Medulla oblongata (tissue), 1 donor: ENCODE measurements at regions not wholly inside any gene's neighbourhood (a gene's known extent, or its start where the extent isn't known, plus 50 kb on each side); places are given as distances from the start of the nearest gene placed in this dataset.
"Not testable (repeated sequence)": the region's sequence is repeated elsewhere in the genome, so short reads cannot be mapped to it uniquely, and the experiment has no call there.

ENCODE experiments used
- DNase-seq: peaks from one replicate; pipeline ENCODE4 v3.0.0-alpha.2; 2015; ENCODE audit errors: extremely low spot score

DNA sequence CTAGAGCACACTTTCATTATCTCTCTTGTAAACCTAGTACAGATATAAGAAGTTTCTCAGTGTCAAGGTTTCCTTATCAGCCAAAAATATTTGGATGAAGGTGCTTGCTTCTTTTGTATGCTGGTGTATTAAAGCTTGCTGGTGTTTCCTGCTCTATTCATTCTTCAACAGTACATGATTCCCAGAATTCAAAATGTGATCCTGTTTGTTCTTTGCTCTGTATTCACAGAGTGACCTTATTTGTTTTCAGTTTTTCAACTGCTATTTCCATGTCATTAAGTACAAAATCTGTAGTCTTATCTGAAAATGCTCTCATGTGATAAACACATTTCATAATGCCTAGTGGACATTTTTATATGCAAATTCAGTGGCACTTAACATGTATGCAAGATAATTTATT, 1185.8 kb downstream of the SUCLG1 start:
- no peak for DNase-seq

DNA sequence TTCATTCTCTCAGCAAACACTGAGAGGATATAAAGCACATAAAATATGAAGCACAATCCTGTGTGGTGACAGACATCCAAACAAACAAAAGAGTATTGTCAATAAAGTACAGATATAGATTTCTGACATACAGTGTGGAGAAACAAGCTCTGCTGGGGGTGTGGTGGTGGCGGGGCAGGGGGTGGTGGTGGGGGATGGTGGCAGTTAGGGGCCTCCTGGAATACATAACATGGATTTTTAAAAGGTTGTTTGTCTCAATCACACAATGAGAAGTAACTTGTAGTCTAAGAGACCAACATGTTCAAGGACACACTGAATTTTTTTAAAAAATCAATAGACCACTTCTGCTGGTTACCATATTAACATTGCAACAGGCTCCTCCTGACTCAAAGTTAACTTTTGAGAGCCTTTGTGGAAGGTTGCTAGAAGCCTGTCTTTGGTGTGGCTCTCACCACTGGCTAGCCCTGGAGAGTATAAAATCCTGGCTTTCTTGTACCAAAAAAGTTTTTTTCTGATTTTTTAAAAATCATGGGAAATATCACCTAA, 1197.4 kb downstream of the SUCLG1 start:
- no peak for DNase-seq

DNA sequence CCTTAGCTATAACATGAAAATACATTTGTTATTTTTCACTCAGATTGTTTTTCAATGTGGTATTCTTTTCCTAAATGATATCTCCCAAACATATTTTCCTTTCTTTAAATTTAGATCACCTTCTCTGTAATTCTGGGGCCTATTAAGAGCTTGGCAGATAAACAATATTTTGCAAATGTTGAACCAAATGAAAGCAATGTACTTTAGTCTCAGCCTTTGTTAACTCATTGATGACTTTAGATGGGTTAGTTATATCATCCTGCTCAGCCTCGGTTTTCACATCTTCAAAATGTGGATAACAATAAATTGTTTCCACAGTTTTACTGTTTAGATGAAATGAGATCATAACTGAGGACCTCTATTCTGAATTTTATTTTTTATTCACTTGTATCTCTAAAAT, 1205.2 kb downstream of the SUCLG1 start:
- DNase-seq = no peak

DNA sequence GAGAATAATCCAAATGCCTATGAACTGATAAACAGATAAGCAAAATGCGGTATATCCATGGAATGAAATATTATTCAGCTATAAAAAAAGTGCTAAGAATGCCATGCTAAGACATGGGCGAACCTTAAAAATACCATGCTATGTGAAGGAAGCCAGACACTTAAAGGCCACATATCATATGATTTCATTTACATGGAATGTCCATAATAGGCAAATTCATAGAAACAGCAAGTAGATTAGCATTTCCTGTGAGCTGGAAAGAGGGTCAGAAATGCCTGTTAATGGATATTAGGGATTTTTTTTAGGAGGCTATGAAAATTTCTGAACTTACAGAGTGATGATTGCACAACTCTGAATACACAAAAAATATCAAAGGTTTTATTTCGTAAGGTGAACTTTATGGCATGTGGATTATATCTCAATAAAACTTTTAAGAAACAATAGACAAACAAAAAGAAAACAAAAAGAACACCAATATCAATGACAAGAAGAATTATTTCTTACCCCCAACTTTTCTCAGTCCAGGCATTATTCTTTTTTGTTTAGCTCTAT, 1207.7 kb downstream of the SUCLG1 start:
- no peak for DNase-seq

DNA sequence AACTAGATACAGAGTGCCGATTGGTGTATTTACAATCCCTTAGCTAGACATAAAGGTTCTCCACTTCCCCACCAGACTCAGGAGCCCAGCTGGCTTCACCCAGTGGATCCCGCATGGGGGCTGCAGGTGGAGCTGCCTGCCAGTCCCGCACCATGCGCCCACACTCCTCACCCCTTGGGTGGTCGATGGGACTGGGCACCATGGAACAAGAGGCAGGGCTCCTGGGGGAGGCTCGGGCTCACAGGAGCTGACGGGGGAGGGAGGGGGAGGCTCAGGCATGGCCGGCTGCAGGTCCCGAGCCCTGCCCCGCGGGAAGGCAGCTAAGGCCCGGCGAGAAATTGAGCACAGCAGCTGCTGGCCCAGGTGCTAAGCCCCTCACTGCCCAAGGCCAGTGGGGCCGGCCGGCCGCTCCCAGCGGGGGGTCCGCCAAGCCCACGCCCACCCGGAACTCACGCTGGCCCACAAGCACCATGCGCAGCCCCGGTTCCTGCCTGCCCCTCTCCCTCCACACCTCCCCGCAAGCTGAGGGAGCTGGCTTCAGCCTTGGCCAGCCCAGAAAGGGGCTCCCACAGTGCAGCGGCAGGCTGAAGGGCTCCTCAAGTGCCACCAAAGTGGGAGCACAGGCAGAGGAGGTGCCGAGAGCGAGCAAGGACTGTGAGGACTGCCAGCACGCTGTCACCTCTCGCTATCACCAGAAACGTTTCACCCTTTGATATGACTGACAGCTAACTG, 1213.1 kb downstream of the SUCLG1 start:
- not testable (repeated sequence) for DNase-seq

DNA sequence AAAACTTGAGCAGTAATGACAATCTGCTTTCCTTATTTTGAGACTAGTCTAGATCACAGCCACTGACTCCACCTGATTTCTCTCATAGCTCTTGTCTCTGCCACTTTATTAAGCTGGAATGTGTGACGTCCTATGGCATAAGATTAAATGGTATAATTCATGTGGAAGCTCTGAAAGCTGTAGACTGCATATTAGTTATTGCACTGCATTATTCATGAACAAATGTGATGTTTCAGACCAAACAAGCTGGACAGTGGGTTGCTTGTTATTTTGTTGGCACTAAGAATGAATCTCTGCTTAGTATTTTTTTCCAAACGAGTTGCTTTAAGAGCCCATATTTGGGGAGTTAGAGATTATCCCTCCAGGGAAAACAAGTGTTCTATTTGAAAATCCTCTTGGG, 1218.5 kb downstream of the SUCLG1 start:
- DNase-seq = no peak

DNA sequence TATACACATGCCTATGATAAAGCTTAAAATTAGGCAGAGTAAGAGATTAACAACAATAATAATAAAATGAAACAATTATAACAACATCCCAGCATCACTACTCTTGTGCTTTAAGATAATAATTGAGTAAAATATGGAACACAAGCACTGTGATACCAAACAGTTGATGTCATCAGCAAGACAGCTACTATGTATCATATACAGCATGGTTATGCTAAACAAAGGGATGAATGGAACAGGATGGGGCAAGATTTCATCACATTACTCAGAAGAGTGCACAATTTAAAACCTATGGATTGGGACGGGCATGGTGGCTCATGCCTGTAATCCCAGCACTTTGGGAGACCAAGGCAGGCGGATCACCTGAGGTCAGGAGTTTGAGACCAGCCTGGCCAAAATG, 1221.0 kb downstream of the SUCLG1 start:
- no peak for DNase-seq

DNA sequence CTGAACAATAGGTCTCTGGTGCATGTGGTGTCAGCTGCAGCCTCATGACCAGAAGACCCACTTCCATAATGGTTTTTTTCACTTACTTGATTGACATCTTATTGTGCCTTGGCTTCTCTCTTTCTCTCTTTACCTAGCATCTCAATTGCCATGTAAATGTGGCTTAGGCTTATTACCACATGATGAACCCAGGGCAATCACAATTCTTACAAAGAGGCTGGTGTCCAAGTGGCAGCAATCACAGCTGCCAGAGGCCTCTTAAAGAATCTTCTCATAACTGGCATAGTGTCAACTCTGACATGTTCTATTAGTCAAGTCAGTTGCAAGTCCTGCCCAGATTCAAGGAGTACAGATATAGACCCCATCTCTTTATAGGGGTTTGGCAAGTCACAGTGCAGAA, 1224.8 kb downstream of the SUCLG1 start:
- DNase-seq = no peak

DNA sequence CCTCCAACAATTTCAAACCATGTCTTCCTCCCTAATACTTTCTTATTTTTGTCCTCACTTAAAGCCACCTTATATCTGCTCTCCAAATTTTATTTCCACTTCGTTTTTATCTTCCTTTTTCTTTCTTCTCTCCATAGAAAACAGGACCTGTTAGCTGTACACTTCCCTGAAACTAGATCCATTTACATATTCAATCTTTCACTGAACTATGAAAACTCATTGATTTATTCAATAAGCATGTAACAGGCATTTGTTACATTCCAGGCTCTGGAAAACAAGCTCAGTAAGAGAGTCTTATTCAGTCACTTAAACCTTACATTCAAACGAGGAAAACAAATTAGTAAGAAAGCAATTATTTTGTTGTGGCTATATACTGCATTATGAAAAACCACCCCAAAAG, 1225.3 kb downstream of the SUCLG1 start:
- DNase-seq = no peak

DNA sequence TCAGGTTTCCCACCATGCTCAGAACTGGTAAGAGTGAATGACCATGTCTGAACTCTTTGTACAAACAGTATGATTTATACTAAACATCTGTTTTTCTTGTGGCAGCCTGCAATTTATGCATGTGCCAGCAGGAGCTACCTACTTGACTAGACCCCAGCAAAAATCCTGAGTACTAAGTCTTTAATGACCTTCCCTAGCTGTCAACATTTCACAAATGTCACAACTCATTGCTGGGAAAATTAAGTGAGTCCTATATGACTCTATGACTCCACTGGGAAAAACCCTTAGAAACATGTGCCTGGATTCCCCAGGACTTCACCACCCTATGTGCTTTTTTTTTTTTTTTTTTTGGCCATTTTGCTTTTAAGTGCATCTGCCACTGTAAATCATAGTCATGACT, 1225.8 kb downstream of the SUCLG1 start:
- DNase-seq = no peak

DNA sequence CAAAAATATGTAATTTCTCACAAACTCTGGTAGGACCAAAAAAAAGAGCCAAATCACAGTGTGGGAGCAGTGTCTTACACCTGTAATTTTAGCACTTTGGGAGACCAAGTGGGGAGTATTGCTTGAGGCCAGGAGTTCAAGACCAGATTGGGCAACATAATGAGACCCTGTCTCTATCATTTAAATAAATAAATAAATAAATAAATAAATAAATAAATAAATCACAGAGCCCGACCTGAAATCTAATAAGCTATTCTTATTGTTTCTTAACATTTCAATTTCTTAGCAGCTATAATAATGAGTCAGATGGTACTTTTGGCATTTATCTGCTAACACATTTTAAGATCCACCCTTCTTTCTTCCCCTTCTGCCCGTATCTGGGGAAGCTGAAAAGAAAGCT, 1229.6 kb downstream of the SUCLG1 start:
- no peak for DNase-seq

DNA sequence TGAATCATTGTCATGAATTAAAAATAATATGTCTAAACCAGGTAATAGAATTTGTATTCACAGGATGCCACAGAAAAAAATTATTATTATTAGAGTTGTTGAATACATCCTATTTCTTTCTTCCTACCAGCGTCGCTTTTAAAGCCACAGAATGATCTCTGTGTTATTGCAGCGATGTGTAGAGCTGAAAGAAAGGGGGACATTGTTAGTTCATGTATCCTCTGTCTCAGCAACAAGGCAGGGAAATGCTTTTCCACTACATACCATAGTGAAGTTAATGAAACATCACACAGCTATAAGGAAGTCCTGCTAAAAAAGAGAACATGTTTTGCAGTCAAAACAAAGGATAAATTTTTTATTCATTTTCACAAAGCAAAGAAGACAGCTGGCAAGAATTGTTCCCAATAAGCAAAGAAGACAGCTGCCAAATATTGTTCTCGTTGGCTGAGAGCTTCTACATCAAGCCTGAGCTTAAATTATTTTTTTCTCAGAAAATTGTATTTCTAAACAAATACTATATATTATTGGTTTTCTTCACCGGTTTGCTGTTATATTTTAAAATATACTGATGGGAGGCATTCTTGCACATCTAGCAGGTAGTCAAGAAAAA, 1234.4 kb downstream of the SUCLG1 start:
- peak; percentile 65 for DNase-seq

DNA sequence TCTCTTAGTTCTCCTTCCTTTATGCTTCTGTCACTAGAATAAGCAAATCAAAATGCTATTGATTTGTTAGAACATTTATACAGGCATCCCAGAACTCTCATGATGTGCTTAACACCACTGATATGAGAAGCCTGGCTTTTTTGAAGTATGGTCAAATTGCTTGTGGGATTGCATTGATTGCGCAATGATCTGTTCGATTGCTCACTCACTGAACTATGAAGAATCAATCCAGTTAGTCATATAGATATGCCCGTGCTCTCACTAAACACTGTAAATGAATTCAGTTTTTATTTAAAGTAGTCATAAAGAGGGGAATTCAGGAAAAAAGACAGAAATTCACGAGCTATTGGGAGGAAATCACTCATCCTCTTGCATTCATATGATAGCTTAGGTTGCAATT, 1237.8 kb downstream of the SUCLG1 start:
- DNase-seq = no peak

DNA sequence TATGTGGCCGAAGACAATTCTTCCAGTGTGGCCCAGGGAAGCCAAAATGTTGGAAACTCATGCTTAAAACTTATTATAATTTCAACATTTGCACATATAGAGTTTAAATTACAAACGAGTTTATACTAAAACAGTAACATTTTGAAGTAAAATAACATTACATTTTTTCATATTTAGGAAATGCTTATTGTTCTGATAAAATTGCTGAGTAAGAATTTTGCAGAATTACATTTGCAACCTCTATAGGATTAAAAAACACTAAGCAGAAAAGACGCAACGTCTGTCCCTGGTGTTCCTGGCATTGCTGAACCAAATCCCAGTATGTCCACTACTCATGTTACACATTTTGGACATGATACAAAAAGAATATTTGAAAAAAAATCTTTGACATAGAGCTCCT, 1241.2 kb downstream of the SUCLG1 start:
- no peak for DNase-seq

DNA sequence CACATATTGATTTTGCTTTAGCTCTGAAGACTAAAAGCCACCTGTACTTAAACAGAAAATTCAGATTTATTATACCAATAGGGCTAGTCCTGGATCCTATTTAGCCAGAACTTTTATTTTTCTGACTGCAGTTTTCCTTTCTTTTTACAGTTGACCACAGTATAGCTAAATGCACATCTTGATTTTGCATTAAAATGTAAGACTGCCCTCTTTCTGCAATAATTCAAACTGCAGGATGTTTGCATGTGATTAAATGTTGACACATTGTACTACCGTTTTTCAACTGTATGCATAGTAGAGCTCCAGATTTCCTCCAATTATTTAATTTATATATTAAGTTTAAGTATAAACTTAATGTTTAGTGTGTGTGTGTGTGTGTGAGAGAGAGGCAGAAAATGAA, 1262.9 kb downstream of the SUCLG1 start:
- DNase-seq = peak; percentile 44

DNA sequence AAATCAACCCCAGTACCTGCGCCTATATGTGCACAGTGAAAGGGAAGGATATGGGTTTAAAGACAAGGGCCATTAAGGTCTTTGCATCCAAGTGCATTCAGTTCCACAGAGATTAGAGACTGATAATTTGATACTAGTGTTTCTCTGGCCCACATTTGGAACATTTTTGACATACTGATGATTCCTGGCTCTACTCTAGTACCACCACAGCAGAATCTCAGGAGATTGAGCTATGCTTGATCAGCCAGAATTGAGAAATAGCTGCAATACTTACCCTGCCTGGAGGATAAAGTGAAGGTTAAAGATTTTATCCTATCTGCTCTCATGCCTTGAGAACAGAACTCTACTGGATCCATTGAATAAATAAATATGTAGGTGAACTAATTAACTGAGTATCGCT, 1267.8 kb downstream of the SUCLG1 start:
- no peak for DNase-seq

DNA sequence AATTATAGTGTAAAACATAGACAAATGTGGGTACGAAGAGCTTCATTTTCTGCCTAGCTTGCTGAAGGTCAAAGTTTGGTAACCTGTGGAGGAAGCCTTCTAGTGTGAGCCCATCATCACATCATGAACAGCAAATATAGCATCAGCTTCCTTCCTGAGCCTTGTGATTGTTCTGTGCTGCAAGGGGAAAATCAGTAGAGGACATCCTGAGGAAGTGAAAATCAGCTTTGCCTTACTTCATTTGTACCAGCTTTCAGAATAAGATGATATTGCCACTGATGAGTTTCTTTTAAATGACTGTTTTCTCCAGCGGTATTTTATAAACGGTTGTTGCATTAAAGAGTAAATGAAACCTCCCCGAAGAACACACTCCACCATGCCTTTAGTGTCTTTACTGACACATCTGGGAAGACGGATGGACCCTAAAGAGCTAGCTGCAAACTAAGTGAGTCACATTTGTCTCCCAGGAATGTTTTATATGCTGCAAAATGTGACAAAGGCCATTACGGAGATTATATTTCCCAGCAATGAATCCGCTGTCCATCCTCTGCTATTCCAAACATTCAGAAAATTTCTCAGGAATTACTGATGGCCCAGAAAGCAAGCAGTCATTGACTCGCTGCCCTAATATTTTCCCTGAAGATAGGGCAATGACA, 1272.8 kb downstream of the SUCLG1 start:
- DNase-seq = no peak

DNA sequence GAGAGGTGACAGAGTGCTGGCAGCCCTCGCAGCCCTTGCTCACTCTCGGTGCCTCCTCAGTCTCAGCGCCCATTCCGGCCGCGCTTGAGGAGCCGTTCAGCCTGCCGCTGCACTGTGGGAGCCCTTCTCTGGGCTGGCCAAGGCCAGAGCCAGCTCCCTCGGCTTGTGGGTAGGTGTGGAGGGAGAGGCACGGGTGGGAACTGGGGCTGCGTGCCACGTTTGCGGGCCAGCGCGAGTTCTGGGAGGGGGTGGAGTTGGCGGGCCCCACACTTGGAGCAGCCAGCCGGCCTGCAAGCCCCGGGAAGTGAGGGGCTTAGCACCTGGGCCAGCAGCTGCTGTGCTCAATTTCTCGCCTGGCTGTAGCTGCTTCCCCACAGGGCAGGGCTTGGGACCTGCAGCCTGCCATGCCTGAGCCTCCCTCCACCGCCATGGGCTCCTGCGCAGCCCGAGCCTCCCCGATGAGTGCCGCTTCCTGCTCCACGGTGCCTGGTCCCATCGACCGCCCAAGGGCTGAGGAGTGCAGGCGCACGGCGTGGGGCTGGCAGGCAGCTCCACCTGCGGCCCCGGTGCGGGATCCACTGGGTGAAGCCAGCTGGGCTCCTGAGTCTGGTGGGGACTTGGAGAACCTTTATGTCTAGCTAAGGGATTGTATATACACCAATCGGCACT, 1278.1 kb downstream of the SUCLG1 start:
- not testable (repeated sequence) for DNase-seq

DNA sequence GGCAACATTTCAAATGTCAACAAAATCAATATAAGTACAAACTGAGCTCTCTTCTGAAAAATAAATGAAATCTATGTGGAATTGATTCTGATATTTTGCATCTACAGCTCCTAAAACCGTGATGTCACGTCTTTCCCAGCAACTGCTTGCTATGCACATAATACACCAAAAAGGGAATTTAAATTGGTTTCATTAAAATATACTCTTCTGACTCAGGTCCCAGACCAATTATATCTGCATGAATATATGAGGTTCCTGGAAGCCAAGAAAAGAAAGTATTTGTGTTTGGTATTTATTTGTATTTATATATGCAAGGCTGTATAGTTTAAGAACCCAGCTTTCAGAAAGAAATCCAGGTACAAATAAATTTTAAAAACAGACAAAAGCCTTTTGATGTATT, 1282.5 kb downstream of the SUCLG1 start:
- DNase-seq = no peak

DNA sequence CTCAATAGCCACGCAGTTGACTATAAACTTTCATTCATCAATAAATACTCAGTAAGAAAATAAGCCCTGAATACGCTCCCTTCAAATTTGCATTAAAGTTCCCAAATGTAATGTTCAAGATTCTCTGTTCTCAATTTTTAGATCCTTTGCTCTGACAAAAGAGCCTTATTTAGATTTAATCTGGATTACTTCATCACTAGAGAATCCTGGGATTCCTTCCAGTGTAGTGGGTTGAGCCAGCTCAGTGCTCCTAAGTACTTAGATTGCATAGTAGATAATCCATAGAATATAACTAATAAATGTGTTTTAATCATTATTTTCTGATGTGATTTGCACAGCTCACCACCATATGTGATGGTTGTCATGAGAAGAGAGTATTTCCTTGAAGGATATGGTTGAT, 1286.2 kb downstream of the SUCLG1 start:
- DNase-seq = no peak

DNA sequence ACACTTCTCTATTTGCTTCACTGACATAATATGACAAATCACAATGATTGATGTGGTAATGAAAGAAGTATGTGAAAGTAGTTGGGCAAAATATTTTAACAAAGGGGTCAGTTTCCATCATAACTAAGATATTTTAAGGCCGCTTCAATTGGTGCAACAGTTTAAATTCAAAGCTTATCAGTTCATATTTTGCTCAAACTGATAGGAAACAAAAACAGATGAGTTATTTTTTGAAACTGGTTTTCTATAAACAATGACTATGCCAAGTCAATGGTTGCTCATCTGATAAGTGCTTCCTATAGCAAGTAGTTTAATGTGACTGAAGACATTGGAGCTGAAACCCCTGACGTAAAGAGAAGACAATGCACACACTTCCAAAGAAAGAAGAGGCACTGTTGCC, 1290.7 kb downstream of the SUCLG1 start:
- no peak for DNase-seq

DNA sequence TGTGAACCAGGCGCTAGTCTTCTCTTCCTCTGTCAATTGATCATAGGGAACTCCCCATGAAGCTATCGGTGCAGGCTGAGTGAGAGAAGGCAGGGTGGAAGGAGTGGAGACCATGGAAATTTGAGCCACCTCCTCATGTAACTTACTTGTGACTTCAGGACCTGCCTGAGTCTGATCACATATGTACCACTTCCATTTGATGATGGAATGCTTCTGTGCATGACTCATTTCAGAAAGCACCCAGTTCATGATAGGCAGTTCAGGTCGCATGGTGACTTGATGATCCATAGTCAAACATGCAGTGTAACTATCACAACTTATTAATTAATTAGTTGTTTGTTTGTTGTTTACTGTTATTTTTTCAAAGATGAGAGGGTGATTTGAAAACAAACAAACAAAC, 1296.7 kb downstream of the SUCLG1 start:
- no peak for DNase-seq
